AG09319 (cell line): ENCODE measurements at regions not wholly inside any gene's neighbourhood (a gene's known extent, or its start where the extent isn't known, plus 50 kb on each side); places are given as distances from the start of the nearest gene placed in this dataset.

Source experiments
- DNase-seq: peaks from one replicate; pipeline ENCODE4 v3.0.0-alpha.2; 2010; ENCODE audit warnings: low read depth; ENCODE audit errors: extremely low read depth
- CTCF ChIP-seq: IDR thresholded peaks from 2 replicates; pipeline ENCODE4 v1.5.1; 2011; ENCODE audit warnings: low read depth, mild to moderate bottlenecking, inconsistent platforms, low read length, moderate library complexity

GRCh38 chr13:73580513-73581267, 521.9 kb downstream of the KLF5 start:
- no peak for TF ChIP-seq CTCF
- DNase-seq: no peak

- no peak for TF ChIP-seq CTCF
- no peak for DNase-seq
Observed at GRCh38 chr13:73579574-73580274, 520.9 kb downstream of the KLF5 start.

GRCh38 chr13:73578251-73578875, 519.6 kb downstream of the KLF5 start:
- DNase-seq: no peak
- TF ChIP-seq CTCF: no peak

- no peak for DNase-seq
- TF ChIP-seq CTCF: no peak
Observed at GRCh38 chr13:73576291-73576690, 517.5 kb downstream of the KLF5 start.

- DNase-seq: no peak
- no peak for TF ChIP-seq CTCF
Observed at GRCh38 chr13:73572824-73573223, 514.0 kb downstream of the KLF5 start.

- TF ChIP-seq CTCF: no peak
- DNase-seq: no peak
Observed at GRCh38 chr13:73571376-73571775, 512.6 kb downstream of the KLF5 start.

GRCh38 chr13:73556902-73557301, 498.1 kb downstream of the KLF5 start:
- DNase-seq: no peak
- no peak for TF ChIP-seq CTCF
